ENCODE measurements at regions not wholly inside any gene's neighbourhood (a gene's known extent, or its start where the extent isn't known, plus 50 kb on each side); places are given as distances from the start of the nearest gene placed in this dataset.

DNA sequence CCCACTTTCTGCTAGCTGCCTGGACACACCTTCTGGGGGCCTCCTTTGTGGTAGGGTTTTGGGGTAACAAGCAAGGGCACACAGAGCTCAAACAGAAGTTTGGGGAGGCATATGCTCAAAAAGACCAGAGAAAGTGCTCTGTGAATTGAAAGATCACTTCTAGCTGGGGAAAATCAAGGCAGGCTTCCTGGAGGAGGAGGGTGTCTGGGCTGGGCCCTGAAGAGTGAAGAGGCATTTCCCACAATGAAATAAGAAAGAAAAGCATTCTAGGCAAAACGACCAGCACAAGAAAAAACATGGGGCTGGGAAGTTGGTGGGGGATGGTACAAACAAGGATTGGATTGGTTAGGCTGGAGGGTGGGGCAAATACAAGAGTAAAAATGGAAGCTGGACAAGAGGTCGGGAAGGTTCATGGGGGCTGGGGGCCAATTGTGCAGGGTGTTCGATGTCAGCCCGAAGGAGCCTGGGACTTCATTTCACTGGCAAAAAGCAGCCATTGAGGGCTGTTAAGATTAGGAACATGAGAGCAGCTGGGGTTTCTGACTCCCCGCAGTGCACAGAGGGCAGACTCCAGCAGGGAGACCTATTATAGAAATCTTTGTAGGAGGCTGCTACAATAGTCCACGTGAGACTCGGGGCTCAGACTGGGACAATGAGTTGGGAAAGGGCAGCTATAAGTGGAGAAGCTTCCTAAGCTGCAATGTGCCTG lies 51.5 kb upstream of the CMKLR1 start:
- peaks cover 14% of the 10 kb centered on the region for H3K27me3 Mint-ChIP-seq
- ChIA-PET CTCF (no interaction called here), POLR2A (no interaction called here)
- no peaks in the 10 kb centered on the region for H3K4me1 Mint-ChIP-seq (ENCODE audit: low read depth)
- no peak for DNase-seq
- intact Hi-C loops (cut with micrococcal nuclease) = no loop called here
- no peaks in the 10 kb centered on the region for H3K9me3 Mint-ChIP-seq
- no peak overlapping the region for H3K27ac Mint-ChIP-seq
- H3K36me3 Mint-ChIP-seq = no peaks in the 10 kb centered on the region
- H3K4me3 Mint-ChIP-seq = no peak overlapping the region

- CTCF ChIA-PET = no interaction called here
- Mint-ChIP-seq H3K9me3 (peaks cover 2% of the 10 kb centered on the region), H3K27me3 (peaks cover 17% of the 10 kb centered on the region), H3K4me1 (ENCODE audit: low read depth) (no peaks in the 10 kb centered on the region), H3K4me3 (no peak overlapping the region), H3K36me3 (no peaks in the 10 kb centered on the region), H3K27ac (no peak overlapping the region)
- intact Hi-C loops (cut with micrococcal nuclease) = no loop called here
- no peak for DNase-seq
- POLR2A ChIA-PET = no interaction called here
Measured at GRCh38 chr12:108389544-108389943, 50.4 kb upstream of the CMKLR1 start.
